NCI-H1436 treated with DMSO at 0.1 percent for 48 hours (cell line): ENCODE measurements at regions not wholly inside any gene's neighbourhood (a gene's known extent, or its start where the extent isn't known, plus 50 kb on each side); places are given as distances from the start of the nearest gene placed in this dataset.

Source experiments
- DNase-seq: peaks from one replicate; lab custom pipeline; 2025; lab: John Stamatoyannopoulos, UW

DNA sequence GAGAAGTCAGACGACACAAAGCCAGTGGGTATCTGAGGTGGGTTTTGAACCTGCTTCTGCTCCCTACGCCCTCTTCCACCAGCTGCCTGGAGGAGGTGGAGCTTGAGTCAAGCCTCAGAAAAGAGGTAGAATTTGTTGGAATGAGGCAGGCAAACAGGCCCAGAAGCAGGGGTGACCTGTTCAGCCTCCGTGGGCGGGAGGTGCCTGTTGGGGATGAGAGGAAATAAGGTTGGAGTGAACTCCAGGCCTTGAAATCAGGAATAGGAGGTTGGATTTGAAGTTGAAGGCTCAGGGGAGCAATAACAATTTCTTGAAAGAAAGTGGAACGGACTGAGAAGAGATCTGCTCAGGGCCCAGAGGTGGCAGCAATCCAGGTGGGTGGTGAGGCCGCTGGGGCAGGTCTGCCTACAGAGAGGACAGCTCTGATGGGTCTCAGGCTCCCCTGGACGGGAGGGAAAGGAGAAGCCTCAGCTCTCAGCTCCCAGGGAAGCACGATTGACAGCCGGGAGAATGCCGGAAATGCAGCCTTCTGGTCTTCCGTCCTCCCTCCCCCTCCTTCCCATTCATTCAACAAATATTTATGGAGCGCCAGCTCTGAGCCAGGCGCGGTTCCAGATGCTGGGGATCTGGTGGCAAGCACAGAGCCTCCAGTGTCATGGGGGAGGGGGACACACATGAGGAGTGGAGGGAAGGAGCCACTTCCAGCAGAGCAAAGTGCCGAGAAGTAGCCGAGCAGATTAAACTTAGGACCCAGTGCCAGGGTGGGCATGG lies 61.9 kb upstream of the CIBAR2 start:
- DNase-seq, result no peak

DNA sequence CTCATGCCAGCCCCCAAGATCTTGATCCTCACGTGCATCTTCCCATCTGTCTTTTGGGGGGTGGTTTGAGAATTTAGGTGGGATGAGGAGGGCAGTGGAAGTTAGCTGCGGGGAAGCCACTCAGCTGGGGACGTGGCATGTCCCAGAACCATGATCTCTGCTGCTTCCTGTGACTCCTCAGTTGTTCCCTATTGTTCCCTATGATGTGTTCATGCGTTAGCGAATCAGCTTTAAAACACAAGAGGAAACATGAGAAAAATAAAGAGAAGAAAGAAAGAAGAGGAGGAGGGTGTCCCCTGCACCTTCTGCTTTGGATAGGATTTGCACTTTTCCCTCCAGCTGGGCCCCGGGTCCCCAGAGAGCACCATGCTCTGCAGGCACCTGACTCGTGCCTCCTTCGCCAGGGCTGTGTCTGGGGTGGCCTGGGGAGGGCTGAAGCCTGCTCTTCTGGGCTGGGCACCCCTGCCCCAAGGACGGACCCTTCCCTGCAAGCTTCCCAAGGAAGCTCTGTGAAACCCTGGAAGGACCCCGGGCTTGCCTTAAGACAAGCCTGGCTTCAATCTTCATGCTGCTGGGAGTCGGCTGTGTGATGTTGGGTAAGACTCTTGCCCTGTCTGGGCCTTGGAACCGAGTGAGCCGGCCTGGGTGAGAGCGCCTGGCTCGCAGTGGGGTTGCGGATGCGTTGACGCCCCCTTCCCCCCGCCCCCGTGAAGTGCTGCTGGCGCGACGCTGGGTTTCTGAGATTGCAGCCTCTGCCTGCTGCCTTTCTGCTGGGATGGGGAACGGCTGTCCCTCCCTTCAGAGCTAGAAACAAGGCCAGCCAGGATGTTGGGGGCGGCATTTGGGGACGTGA lies 62.8 kb upstream of the CIBAR2 start:
- DNase-seq, result no peak

DNA sequence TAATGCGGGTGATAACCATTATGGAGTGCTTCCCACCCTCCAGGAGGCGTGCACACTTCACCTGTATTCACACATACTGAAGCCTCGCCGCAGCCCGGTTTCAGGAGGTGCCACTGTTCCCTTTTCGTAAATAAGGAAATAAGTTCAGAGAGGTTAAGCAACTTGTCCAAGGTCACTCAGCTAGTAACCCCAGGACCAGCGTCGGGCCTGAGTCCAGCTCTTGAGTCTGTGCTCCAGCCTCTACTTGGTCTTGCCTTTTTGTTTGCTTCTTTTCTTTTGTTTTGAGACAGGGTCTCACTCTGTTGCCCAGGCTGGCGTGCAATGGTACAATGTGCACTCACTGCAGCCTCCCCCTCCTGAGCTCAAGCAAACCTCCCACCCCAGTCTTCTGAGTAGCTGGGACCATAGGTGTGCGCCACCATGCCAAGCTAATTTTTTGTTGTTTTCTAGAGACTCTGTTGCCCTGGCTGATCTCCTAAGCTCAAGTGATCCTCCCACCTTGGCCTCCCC lies 63.5 kb upstream of the CIBAR2 start:
- no peak for DNase-seq

DNA sequence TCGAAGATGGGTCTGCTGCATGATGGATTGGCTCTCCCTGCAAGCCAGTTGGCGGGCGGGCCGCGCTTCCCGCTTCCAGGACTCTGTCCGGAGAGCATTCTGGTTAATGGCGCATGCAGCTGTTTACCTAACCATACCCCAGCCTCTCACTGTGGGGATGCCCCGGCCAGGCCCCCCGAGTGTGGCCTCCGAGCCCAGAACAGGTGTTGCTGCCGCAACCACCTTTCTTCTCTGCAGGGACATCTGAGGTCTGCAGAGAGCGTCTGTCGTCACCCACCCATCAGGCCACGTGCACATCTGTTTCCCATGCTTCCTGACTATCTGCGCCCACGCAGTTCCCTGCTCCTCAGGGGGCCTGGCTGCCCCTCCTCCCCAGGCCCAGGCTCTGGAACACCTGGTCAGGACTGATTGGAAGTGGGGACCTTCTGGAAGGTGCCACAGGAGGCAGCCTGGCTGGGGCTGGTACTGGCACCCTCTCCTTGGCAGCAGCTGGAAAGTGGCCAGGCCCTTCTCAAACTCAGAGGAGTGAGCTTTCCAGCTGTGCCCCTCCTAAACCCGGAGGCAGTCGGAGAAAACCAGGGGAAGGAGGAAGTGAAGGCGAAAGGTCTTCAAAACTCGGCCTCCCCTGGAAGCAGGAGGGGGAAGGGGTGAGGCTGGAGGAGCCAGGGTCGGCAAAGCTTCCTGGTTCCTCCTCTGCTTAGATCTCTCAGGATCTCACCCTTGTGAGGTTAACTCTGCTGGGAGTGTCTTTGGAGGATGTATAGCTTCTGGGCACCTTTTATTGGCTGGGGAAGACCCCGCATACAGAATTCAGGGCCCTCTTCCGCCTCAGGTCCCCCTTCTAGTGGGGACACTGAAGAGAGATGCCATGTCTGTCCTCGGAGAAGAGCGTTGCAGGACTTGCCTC lies 64.5 kb upstream of the CIBAR2 start:
- no peak for DNase-seq

DNA sequence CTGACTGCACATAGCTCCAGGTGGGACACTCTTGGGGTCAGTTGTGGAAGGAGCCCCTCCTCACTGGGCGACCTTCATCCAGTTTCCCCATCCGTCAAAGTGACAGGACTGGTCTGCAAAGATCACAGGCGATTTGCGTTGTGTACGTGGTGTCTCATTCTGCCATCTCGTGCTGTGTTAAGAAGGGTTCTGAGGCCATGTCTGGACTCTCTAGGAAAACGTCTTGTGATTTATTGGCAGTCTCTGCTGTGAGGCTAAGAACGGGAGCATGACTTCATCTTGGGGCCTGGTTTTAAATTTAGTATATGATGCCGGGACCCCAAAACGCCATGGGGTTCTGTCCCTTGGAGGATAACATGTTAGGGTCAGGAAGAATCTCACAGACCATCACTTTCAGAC lies 65.2 kb upstream of the CIBAR2 start:
- DNase-seq, result no peak

DNA sequence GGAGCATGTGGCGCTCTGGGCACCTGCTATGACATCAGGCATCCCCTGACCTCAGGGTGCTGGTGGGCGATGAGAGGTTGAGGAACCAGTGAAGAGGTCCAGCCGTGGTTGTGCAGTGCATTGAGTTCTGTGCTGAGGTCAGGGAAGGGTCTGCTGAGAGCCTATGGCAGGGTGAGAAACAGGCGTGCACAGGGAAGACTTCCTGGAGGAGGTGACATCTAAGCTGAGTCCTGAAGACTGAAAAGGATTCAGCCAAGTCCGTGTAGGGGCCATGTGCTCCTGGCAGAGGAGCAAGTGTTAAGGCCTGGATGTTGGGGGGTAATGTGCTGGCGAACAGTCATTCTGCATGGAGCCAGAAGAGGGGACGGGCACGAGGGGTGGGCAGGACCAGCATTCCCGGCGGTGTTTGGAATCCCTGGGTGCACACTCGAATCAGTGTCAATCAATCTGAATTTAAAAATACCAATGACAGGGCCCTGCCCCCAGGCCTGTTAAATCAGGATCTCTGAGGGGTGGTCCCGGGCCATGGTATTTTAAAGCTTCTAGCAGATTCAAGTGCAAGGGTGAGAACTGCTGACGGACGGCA lies 65.8 kb upstream of the CIBAR2 start:
- no peak for DNase-seq

DNA sequence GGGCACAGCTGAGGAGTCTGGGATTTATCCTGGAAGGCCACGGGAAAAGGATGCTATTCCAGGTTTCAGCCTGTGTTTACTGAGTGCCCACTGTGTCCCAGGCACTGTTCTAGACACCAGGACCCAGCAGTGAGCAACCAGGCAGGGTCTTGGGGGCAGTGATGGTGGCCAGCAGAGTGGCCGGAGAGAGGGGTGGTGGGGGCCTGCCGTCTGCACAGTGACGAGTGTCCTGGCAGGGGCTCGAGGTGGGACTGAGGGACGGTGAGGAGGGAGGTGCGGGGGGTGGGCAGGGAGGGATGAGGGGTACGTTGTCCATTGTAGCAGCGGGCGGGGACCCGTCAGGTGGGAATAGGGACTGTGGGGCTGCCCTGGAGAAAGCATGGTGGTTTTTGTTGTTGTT lies 66.3 kb upstream of the CIBAR2 start:
- no peak for DNase-seq

DNA sequence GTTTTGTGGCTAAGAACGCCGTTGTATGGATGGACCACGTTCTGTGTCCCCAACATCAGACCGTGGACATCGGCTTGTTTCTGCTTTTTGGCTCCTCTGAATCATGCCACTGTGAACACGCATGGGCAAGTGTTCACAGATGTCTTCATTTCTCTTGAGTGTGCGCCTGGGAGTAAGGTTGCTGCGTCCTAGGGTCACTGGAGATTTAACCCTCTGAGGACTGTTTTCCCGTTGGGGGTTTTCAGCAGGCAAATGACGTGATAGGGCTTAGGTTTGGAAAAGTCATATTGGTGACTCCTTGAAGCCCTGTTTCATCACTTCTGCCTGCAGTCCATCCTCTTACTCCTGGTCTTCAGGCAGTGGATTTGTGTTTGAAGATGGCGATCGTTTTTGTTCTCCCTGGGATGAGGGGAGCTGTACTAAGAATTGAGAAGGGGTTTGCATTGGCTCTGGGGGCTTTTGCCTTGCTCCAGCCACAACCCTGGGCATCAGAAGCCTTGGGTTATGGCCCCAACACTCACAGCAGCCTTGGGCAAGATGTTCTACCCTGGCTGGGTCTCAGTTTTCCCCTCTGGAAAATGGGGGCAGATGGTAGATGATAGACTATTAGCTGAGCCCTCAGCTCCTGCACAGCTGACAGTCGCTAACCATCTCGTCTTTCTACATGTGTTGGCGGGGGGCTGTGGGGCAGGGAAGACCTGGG lies 67.2 kb upstream of the CIBAR2 start:
- no peak for DNase-seq

DNA sequence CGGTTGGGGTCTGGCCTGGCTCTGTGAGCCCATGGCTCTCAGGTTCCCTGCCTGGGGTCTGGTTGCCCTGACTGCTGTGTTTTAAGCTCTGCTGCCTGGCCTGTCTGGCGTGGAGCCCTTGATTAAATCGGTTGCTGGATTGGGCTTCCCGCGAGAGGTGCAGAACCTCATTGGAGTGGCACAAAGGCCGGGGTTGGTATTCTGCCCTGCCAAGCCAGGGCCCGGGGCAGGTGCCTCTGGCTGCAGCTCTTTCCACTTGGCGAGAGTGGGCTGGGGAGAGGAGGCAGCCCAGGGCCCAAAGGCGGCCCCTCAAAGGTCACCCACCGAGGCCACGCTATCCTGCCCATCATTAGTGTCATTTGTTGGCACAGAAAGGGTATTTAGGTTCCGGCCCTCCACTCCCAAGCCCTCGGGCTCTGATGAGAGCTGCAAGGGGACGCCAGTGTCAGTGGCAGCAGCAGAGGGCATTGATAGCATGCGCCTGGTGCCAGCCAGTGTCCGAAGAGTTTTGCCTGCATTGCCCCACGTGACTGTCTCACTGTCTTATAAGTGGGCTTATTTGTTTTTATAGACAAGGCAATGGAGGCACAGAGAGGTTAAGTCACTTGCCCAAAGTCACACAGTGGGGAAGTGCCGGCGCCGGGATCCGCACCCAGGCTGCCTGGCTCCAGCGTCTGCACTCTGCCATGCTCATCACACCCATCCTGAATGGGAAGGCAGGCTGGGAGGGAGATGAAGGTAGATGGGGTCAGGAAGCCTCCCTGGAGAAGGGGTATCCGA lies 68.0 kb upstream of the CIBAR2 start:
- DNase-seq, result no peak

DNA sequence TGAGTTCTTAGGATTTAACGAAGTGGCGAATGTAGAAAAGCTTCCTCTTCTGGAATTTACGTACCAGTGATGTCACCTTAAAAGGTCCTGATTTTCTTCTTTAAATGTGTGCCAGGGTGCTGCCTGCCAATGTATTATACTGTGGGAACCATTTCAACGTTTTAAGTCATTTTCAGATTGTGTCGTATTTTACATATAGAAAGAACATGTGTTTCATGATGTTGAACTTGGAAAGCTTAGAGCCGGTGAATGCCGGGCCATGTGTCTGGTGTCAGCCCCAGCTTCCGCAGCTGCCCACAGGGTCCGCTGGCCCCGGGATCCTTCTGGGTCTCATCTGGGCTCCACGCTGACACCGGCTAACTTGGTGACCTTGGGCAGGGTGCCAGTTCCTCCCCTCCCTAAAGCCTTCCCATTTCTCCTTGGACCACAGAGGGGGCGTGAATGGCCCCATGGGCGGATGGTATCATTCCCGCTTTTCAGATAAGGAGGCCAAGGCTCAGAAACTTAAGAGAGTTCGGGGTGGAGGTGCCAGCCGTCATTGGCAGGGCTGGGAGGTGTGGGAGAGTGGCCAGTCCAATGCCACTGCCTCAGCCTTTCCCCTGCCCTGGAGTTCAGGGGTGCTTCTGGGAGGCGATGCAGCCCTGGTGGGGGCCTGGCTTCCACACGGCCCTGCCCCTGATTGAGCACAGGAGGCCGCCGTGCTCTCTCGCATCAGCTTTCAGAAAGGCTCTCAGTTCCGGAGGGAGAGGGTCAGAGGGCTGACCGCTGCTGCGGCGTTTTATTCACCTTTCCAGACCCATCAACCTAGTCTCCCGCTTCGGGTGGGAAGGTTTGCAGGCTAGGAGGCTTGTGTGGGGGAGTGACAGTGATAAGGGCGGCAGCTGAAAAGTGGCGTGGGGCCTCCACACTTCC lies 68.8 kb upstream of the CIBAR2 start:
- DNase-seq, result no peak

DNA sequence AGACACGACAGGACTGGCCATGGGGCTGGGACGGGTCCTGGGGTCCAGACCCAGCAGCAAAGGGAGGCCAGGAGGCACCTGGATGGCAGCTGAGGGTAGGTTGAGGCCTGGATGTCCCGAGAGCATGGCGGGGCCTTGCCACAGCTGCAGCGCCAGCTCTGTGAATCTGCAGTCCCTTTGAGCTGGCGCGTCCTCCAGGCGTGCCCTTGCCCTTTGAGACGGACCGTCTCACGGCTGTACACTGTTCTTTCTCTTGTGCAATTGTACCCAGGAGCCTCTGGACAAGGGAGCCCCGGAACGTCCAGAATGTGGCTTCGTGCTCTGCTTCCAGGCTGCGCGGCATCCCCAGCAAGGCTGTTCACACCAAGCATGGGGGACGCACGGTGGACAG lies 69.5 kb upstream of the CIBAR2 start:
- DNase-seq, result no peak

DNA sequence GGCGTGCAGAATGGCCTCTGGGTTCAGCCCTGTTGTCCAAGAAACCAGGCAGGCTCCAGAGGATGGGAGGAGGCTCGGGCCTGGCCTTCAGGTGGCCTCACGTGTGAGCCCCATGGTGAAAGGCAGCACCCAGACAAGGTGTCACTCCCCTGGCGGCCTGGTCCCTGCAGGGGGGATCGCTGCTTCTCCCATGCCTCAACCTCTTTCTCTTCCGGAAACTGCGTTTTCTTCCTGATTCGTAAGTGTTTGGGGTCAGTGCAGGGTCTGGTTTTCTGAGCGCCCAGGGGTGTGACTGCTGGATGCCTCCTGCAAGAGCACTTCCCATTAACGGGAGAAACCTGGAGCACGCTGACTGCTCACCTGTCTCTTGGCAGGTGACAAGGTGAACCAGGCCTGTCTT lies 70.0 kb upstream of the CIBAR2 start:
- no peak for DNase-seq

DNA sequence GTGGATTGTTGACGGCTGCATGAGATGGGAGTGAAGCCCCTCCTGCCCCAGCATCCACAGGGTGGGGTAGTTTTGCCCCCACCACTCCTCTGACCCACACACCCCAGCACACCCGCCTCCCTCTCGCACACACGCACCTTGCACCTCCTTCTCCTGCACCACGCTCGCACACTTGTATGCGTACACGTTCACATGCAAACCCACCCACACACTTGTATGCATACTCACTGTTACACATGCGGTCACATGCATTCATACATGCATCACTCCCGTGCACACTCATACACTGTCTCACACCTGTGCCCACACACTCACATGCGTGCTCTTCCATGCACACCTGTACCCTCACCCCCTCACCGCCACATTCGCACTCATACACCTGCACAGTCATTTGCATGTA lies 70.5 kb upstream of the CIBAR2 start:
- no peak for DNase-seq

DNA sequence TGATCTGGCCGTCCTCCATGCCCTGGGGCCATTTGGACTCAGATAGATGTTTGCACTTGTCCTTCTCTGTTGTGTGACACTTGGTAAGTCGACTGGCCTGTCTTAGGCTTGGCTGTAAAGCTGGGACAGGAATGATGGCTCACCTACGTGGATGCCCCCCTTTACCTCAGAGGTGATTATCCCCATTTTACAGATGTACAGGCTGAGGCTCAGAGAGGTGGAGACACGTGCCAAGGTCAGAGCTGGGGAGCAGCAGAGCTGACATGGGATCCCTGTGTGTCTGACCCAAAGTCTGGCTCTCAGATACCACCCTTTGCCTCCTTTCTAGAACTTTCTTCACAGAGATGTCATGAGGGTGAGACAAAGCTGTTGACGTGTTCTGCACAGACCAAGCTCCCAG lies 71.3 kb upstream of the CIBAR2 start:
- no peak for DNase-seq

DNA sequence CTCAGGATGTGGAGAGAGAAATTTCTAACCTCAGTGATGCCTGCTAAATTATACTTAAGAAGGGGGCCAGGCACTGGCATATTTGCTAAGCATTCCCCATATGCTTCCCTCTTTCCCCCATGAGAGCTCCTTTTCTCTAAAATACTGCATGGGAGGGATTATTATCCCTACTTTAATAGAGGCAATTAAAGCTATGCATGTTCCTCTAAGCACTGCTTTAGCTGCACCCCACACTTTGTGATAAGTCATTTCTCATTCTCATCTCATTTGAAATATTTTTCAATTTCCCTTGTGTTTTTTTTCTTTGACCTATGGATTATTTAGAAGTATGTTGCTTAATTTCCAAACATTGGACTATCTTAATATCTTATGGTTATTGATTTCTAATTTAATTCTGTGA lies 72.1 kb upstream of the CIBAR2 start:
- no peak for DNase-seq

DNA sequence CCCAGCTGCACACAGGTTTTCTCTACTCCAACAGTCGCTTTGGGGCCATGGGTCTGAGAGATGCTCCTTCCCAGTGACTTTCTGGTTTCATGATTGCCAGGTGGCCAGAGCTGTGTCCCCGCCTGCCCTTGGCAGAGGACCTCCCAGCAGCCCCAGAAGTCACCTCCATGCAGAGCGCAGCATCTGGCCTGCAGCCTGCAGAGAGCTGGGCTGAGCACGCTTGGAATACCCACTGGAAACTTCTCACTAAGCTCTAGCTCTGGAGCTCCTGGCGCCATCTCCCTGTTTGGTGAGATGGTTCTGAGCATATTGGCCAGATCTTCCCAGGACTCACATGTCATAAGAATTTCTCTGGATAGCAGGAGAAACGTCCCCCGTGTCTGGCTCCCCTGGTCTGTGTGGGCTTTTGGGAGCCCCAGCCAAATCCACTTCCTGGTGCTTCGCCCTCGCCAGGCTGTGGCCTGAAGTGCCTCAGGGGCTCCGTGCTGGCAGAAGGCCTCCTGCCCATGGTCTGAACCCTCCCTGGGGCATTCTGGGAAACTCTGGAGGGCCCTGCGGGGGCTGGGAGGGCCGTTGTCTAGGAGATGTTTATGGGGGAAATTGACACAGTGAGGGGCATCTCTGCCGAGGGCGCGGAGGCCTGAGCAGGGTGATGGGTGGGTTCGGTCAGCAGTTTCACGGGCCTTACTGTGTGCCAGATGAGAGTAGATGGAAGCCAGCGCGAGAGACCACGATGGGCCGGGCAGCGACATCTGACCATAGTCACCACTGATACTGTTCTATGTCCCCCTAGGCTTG lies 73.2 kb upstream of the CIBAR2 start:
- no peak for DNase-seq

DNA sequence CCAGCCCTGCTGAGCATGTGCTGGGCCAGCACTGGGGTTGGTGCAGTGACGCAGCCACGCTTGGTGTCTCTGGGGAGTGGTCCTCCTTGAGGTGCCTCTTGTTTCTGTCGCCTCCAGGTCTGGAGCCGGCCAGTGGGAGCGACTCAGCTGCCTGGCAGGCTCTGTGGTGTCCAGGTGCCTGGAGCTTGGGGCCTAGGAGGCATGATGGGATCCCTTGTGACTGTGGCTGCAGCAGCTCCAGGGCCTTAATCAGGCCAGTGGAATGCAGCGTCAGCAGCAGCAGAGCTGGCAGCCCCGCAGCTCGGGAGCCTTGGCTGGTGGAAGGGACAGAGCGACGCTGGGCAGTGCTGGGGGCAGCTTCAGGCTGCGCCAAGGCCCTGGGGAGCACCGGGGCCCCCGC lies 74.7 kb upstream of the CIBAR2 start:
- DNase-seq, result no peak

DNA sequence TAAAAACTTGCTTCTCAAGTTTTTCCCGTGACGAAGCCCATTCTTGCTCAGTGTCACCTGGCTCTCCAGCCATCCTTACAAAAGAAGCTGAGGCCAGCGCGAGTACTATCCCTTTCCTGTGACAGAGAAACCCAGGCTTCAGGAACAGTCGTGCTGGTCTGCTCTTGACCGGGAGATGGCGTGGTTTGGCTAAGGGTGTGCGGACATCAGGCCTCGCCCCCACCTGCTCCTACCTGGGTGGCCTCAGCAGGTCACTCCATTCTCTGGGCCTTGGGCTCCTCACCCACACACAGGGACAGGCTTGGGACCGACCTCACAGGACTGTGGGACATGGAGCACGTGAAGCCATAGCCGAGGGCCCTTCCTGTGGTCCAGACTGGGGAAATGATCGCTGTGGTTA lies 75.2 kb upstream of the CIBAR2 start:
- DNase-seq, result no peak

DNA sequence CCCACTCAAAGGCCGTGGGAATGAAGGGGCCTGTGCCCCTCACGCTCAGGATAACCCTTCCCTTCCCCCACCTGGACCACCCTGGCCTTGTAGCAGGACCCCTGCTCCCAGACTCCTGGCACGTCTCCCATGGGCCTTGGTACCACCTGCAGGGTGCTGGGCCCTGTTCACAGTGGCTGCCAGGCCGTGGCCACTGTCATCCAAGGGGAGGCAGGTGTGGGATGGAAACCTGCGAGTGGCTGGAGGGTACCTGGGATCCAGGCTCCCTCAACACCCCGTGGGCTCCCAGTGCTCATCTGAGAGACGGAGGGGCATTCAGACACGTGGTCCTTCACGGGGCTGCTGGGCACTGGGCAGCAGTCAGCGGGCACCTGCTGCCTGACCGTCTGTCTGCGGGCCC lies 75.6 kb upstream of the CIBAR2 start:
- no peak for DNase-seq
